ENCODE measurements at regions not wholly inside any gene's neighbourhood (a gene's known extent, or its start where the extent isn't known, plus 50 kb on each side); places are given as distances from the start of the nearest gene placed in this dataset.

DNA sequence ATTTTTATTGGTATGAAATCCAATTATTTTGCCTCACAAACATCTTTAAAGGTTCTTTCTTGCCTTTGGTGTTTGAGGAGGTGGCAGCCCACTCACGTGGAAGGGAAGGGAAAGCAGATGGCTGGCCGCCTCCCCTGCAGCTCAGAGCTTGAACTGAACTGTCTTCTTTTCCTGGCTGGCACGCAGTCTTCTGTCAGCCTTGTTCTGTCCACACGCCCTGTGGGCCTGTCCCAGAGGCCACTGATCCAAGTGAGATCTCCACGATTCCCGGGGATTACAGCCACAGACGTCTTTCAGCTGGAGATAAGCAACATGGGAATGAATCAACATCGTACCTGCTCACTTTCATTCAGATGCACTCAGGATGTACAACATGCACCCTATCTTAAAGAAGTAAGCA lies 73.3 kb downstream of the TMEM18 start (continued):
- TF ChIP-seq TCF7L2 (IDR thresholded peaks at IDR 0.05; ENCODE audit: borderline replicate concordance, extremely low read depth, insufficient read depth, insufficient read length) (no peak), ELF1 (IDR thresholded peaks at IDR 0.05; ENCODE audit: borderline replicate concordance, low read depth) (no peak), ZFX (IDR thresholded peaks at IDR 0.05) (no peak), CEBPB (IDR thresholded peaks at IDR 0.05; ENCODE audit: low read depth) (no peak)

DNA sequence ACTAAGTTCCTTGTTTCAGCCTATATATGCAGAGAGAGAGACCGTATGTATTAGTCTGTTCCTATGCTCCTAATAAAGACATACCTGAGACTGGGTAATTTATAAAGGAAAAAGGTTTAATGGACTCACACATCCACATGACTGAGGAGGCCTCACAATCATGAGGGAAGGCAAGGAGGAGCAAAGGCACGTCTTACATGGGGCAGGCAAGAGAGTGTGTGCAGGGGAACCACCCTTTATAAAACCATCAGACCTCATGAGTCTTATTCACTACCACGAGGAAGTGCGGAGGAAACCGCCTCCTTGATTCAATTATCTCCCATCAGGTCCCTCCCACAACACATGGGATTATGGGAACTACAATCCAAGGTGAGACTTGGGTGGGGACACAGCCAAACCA lies 73.8 kb downstream of the TMEM18 start:
- Histone ChIP-seq H3K36me3 (ENCODE audit: control insufficient read depth in 1 of 2, insufficient read depth in 2 of 2, low read length in 2 of 2) (no peaks in the 10 kb centered on the region), H4K20me1 (ENCODE audit: insufficient read depth) (no peaks in the 10 kb centered on the region), H3K4me1 (ENCODE audit: control insufficient read depth in 1 of 2, insufficient read depth in 2 of 2, low read length in 2 of 2) (peaks cover 0 to 27% of the 10 kb centered on the region in 2 experiments; a peak in 2 of 4 replicates), H3K9me3 (ENCODE audit: control insufficient read depth in 1 of 2, insufficient read depth in 1 of 2, low read depth in 1 of 2, low read length in 2 of 2) (peaks cover 0 to 4% of the 10 kb centered on the region in 2 experiments; a peak in 1 of 4 replicates), H3K79me2 (ENCODE audit: insufficient read depth, low read length) (no peaks in the 10 kb centered on the region), H2AFZ (ENCODE audit: low read depth, low read length, poor library complexity, severe bottlenecking) (peak overlapping the region; percentile 56), H3K9ac (ENCODE audit: low read length) (no peak overlapping the region), H3K27ac (ENCODE audit: low read depth, low read length) (no peak overlapping the region), H3K4me3 (replicated peaks in 1 of 2; ENCODE audit: low read depth in 1 of 2, low read length in 2 of 2) (no peak overlapping the region), H3K4me2 (ENCODE audit: low read length) (peak overlapping the region; percentile 22; the same call in 1 of the 2 replicates), H3K9me2 (ENCODE audit: insufficient read depth) (no peaks in the 10 kb centered on the region), H3K27me3 (ENCODE audit: insufficient read depth, low read length) (no peaks in the 10 kb centered on the region; the same call in 1 of the 2 replicates)
- ATAC-seq, result 0 out of 2 replicates have a peak, but pooled peaks have one; percentile 3
- RAD21 ChIA-PET (ENCODE audit: low non-redundant PET in 1 of 2, low total read pairs in 2 of 2, uncharacterized antibody in 2 of 2, unreplicated experiment in 2 of 2), result no interaction called here
- no TSS peak for BruUV-seq (replicated peaks)
- TF ChIP-seq SIN3A (IDR thresholded peaks at IDR 0.05; ENCODE audit: low read depth), result no peak
- no peak for TF ChIP-seq SP1 (IDR thresholded peaks at IDR 0.05; ENCODE audit: low read depth)
- TF ChIP-seq, protein P1, sequence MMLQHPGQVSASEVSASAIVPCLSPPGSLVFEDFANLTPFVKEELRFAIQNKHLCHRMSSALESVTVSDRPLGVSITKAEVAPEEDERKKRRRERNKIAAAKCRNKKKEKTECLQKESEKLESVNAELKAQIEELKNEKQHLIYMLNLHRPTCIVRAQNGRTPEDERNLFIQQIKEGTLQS (IDR thresholded peaks at IDR 0.05), result no peak
- no peak for TF ChIP-seq ZFX (IDR thresholded peaks at IDR 0.05)
- TF ChIP-seq CBX3 (IDR thresholded peaks at IDR 0.05; ENCODE audit: low read depth), result no peak
- TF ChIP-seq, protein P2, sequence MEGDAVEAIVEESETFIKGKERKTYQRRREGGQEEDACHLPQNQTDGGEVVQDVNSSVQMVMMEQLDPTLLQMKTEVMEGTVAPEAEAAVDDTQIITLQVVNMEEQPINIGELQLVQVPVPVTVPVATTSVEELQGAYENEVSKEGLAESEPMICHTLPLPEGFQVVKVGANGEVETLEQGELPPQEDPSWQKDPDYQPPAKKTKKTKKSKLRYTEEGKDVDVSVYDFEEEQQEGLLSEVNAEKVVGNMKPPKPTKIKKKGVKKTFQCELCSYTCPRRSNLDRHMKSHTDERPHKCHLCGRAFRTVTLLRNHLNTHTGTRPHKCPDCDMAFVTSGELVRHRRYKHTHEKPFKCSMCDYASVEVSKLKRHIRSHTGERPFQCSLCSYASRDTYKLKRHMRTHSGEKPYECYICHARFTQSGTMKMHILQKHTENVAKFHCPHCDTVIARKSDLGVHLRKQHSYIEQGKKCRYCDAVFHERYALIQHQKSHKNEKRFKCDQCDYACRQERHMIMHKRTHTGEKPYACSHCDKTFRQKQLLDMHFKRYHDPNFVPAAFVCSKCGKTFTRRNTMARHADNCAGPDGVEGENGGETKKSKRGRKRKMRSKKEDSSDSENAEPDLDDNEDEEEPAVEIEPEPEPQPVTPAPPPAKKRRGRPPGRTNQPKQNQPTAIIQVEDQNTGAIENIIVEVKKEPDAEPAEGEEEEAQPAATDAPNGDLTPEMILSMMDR (IDR thresholded peaks at IDR 0.05 in 2 of 3, conservative IDR thresholded peaks at IDR 0.05 in 1 of 3; ENCODE audit: borderline replicate concordance in 1 of 3, insufficient read depth in 1 of 3, low read depth in 2 of 3, low read length in 2 of 3), result no peak
- TF ChIP-seq POLR2A (IDR thresholded peaks at IDR 0.05; ENCODE audit: borderline replicate concordance, extremely low read depth, insufficient read depth, insufficient read length), result no peak
- TF ChIP-seq EZH2 (IDR thresholded peaks at IDR 0.05), result no peak
- no peak for TF ChIP-seq POLR2AphosphoS5 (IDR thresholded peaks at IDR 0.05; ENCODE audit: low read depth, low read length)
- TF ChIP-seq, protein P3, sequence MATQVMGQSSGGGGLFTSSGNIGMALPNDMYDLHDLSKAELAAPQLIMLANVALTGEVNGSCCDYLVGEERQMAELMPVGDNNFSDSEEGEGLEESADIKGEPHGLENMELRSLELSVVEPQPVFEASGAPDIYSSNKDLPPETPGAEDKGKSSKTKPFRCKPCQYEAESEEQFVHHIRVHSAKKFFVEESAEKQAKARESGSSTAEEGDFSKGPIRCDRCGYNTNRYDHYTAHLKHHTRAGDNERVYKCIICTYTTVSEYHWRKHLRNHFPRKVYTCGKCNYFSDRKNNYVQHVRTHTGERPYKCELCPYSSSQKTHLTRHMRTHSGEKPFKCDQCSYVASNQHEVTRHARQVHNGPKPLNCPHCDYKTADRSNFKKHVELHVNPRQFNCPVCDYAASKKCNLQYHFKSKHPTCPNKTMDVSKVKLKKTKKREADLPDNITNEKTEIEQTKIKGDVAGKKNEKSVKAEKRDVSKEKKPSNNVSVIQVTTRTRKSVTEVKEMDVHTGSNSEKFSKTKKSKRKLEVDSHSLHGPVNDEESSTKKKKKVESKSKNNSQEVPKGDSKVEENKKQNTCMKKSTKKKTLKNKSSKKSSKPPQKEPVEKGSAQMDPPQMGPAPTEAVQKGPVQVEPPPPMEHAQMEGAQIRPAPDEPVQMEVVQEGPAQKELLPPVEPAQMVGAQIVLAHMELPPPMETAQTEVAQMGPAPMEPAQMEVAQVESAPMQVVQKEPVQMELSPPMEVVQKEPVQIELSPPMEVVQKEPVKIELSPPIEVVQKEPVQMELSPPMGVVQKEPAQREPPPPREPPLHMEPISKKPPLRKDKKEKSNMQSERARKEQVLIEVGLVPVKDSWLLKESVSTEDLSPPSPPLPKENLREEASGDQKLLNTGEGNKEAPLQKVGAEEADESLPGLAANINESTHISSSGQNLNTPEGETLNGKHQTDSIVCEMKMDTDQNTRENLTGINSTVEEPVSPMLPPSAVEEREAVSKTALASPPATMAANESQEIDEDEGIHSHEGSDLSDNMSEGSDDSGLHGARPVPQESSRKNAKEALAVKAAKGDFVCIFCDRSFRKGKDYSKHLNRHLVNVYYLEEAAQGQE (IDR thresholded peaks at IDR 0.05; ENCODE audit: low read depth), result no peak
- TF ChIP-seq ZNF274 (IDR thresholded peaks at IDR 0.05; ENCODE audit: low read depth, low read length), result no peak
- no peak for TF ChIP-seq CEBPB (IDR thresholded peaks at IDR 0.05; ENCODE audit: low read depth)
- TF ChIP-seq, protein P4, sequence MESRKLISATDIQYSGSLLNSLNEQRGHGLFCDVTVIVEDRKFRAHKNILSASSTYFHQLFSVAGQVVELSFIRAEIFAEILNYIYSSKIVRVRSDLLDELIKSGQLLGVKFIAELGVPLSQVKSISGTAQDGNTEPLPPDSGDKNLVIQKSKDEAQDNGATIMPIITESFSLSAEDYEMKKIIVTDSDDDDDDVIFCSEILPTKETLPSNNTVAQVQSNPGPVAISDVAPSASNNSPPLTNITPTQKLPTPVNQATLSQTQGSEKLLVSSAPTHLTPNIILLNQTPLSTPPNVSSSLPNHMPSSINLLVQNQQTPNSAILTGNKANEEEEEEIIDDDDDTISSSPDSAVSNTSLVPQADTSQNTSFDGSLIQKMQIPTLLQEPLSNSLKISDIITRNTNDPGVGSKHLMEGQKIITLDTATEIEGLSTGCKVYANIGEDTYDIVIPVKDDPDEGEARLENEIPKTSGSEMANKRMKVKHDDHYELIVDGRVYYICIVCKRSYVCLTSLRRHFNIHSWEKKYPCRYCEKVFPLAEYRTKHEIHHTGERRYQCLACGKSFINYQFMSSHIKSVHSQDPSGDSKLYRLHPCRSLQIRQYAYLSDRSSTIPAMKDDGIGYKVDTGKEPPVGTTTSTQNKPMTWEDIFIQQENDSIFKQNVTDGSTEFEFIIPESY (IDR thresholded peaks at IDR 0.05; ENCODE audit: extremely low read depth, insufficient replicate concordance, low read length), result no peak
- no peak for TF ChIP-seq RAD21 (IDR thresholded peaks at IDR 0.05; ENCODE audit: low read depth)
- TF ChIP-seq TCF7L2 (IDR thresholded peaks at IDR 0.05; ENCODE audit: borderline replicate concordance, extremely low read depth, insufficient read depth, insufficient read length), result no peak
- TF ChIP-seq ELF1 (IDR thresholded peaks at IDR 0.05; ENCODE audit: borderline replicate concordance, low read depth), result no peak
- TF ChIP-seq SRF (IDR thresholded peaks at IDR 0.05; ENCODE audit: low read depth), result no peak
- intact Hi-C loops (cut with micrococcal nuclease), result no loop called here
- POLR2A ChIA-PET, result interaction anchor here (1.1 kb wide), 1 partner anchor 20 kb away, joined by 3 read pairs; no protein-coding TSS in a partner anchor
- DNase-seq (ENCODE audit: low read depth, low spot score), result peak; percentile 18
- CTCF ChIA-PET, result no interaction called here

Data from HCT116 (cell line).